WTC11 (cell line): ENCODE measurements at regions not wholly inside any gene's neighbourhood (a gene's known extent, or its start where the extent isn't known, plus 50 kb on each side); places are given as distances from the start of the nearest gene placed in this dataset.

Source experiments
- ATAC-seq: fragments of 200-7000 bp; cut with Tn5 transposase; 2 replicates; pipeline ENCODE4 v1.10.0; 2021; ENCODE audit warnings: mild to moderate bottlenecking, moderate library complexity
- CTCF ChIA-PET: fragments of 300-600 bp; sonication (Branson Sonifier 250); formaldehyde crosslinking; loops from one replicate; lab custom pipeline; 2021; ENCODE audit warnings: antibody characterized with exemption; lab: Charles Lee
- POLR2A ChIA-PET: fragments of 350-600 bp; sonication (Branson Sonifier 250); formaldehyde crosslinking; loops from one replicate; lab custom pipeline; 2021; ENCODE audit warnings: antibody characterized with exemption; lab: Charles Lee
- DNase-seq: peaks from one replicate; pipeline ENCODE4 v3.0.0; 2021; ENCODE audit warnings: low spot score
- H3K27ac Mint-ChIP-seq: 2 replicates; pipeline ENCODE4 v1.8.0; 2021; ENCODE audit warnings: mixed read lengths
- H3K27me3 Mint-ChIP-seq: 2 replicates; pipeline ENCODE4 v1.8.0; 2021; ENCODE audit warnings: low read depth, mild to moderate bottlenecking, moderate library complexity, mixed read lengths
- H3K36me3 Mint-ChIP-seq: 2 replicates; pipeline ENCODE4 v1.8.0; 2021; ENCODE audit warnings: mixed read lengths
- H3K4me1 Mint-ChIP-seq: 2 replicates; pipeline ENCODE4 v1.8.0; 2022; ENCODE audit warnings: mixed read lengths
- H3K4me3 Mint-ChIP-seq: 2 replicates; pipeline ENCODE4 v1.8.0; 2021; ENCODE audit warnings: mild to moderate bottlenecking, moderate library complexity, mixed read lengths
- H3K9me3 Mint-ChIP-seq: 2 replicates; pipeline ENCODE4 v1.8.0; 2021; ENCODE audit warnings: mixed read lengths
- CREB1 ChIP-seq: sonication (generic); formaldehyde crosslinking; IDR thresholded peaks from 2 replicates; pipeline ENCODE4 v1.8.0; 2023; ENCODE audit warnings: mild to moderate bottlenecking, missing genetic modification reagents
- E2F5 ChIP-seq: sonication (generic); formaldehyde crosslinking; IDR thresholded peaks from 2 replicates; pipeline ENCODE4 v1.8.1; 2022; ENCODE audit warnings: mild to moderate bottlenecking, moderate library complexity, missing genetic modification reagents
- EMX1 ChIP-seq: fragments of 250-450 bp; sonication (Bioruptor Pico); IDR thresholded peaks from 2 replicates; pipeline ENCODE4 v1.8.0; 2021; ENCODE audit warnings: mild to moderate bottlenecking
- ERG ChIP-seq: fragments of 250-450 bp; sonication (Bioruptor Pico); IDR thresholded peaks from 2 replicates; pipeline ENCODE4 v1.8.0; 2021; ENCODE audit warnings: mild to moderate bottlenecking
- ETV6 ChIP-seq: sonication (generic); formaldehyde crosslinking; IDR thresholded peaks from 2 replicates; pipeline ENCODE4 v1.8.1; 2022; ENCODE audit warnings: mild to moderate bottlenecking, missing genetic modification reagents
- FOXJ3 ChIP-seq: sonication (generic); formaldehyde crosslinking; IDR thresholded peaks from 2 replicates; pipeline ENCODE4 v1.9.0; 2021; ENCODE audit warnings: missing genetic modification reagents, mild to moderate bottlenecking, borderline replicate concordance
- FOXK1 ChIP-seq: sonication (generic); formaldehyde crosslinking; IDR thresholded peaks from 2 replicates; pipeline ENCODE4 v1.8.0; 2022; ENCODE audit warnings: mild to moderate bottlenecking, moderate library complexity, missing genetic modification reagents
- IRF1 ChIP-seq: sonication (generic); formaldehyde crosslinking; IDR thresholded peaks from 2 replicates; pipeline ENCODE4 v1.8.0; 2023; ENCODE audit warnings: missing genetic modification reagents
- JUN ChIP-seq: sonication (generic); formaldehyde crosslinking; IDR thresholded peaks from 2 replicates; pipeline ENCODE4 v1.8.0; 2023; ENCODE audit warnings: mild to moderate bottlenecking, missing genetic modification reagents
- MXD4 ChIP-seq: fragments of 250-450 bp; sonication (Bioruptor Pico); IDR thresholded peaks from 2 replicates; pipeline ENCODE4 v1.8.0; 2021; ENCODE audit warnings: mild to moderate bottlenecking, moderate library complexity, borderline replicate concordance
- NFATC4 ChIP-seq: fragments of 250-450 bp; sonication (Bioruptor Pico); IDR thresholded peaks from 2 replicates; pipeline ENCODE4 v1.9.0; 2021; ENCODE audit warnings: mild to moderate bottlenecking
- NFYB ChIP-seq: sonication (generic); formaldehyde crosslinking; conservative IDR thresholded peaks from 2 replicates; pipeline ENCODE4 v1.8.0; 2022; ENCODE audit warnings: low read depth, missing genetic modification reagents
- OVOL2 ChIP-seq: fragments of 250-450 bp; sonication (Bioruptor Pico); IDR thresholded peaks from 2 replicates; pipeline ENCODE4 v1.9.0; 2021; ENCODE audit warnings: mild to moderate bottlenecking, borderline replicate concordance
- PREB ChIP-seq: sonication (generic); formaldehyde crosslinking; IDR thresholded peaks from 2 replicates; pipeline ENCODE4 v1.8.1; 2022; ENCODE audit warnings: mild to moderate bottlenecking, missing genetic modification reagents, moderate library complexity, borderline replicate concordance
- STAT6 ChIP-seq: sonication (generic); formaldehyde crosslinking; conservative IDR thresholded peaks from 2 replicates; pipeline ENCODE4 v1.8.1; 2023; ENCODE audit warnings: mild to moderate bottlenecking, low read depth, missing genetic modification reagents, moderate library complexity
- TCF7 ChIP-seq: sonication (generic); formaldehyde crosslinking; IDR thresholded peaks from 2 replicates; pipeline ENCODE4 v1.8.0; 2022; ENCODE audit warnings: mild to moderate bottlenecking, low read depth, missing genetic modification reagents, moderate library complexity
- TP53 ChIP-seq: sonication (generic); formaldehyde crosslinking; IDR thresholded peaks from 2 replicates; pipeline ENCODE4 v1.8.1; 2023; ENCODE audit warnings: mild to moderate bottlenecking, missing genetic modification reagents
- ZNF219 ChIP-seq: sonication (generic); formaldehyde crosslinking; IDR thresholded peaks from 2 replicates; pipeline ENCODE4 v1.8.0; 2023; ENCODE audit warnings: missing genetic modification reagents, mild to moderate bottlenecking, borderline replicate concordance
- ZNF263 ChIP-seq: sonication (generic); formaldehyde crosslinking; IDR thresholded peaks from 2 replicates; pipeline ENCODE4 v1.8.1; 2022; ENCODE audit warnings: low read depth, mild to moderate bottlenecking, moderate library complexity, missing genetic modification reagents
- ZNF416 ChIP-seq: fragments of 250-450 bp; sonication (Bioruptor Pico); IDR thresholded peaks from 2 replicates; pipeline ENCODE4 v1.9.0; 2021; ENCODE audit warnings: mild to moderate bottlenecking, inconsistent platforms
- TF ChIP-seq, protein P1 (sequence below): fragments of 200-600 bp; IDR thresholded peaks from 2 replicates; pipeline ENCODE4 v1.8.0; 2022; ENCODE audit warnings: antibody characterized with exemption
- TF ChIP-seq, protein P2 (sequence below): fragments of 250-450 bp; sonication (Bioruptor Pico); IDR thresholded peaks from 2 replicates; pipeline ENCODE4 v2.1.2; 2022; ENCODE audit warnings: mild to moderate bottlenecking, moderate library complexity

- TF ChIP-seq TCF7 (CRISPR knock-in tag) (no peak), E2F5 (CRISPR knock-in tag) (no peak), ZNF416 (no peak), TP53 (CRISPR knock-in tag) (no peak), JUN (CRISPR knock-in tag) (no peak)
- TF ChIP-seq, all 79 proteins: peak for 0
- CTCF ChIA-PET = no interaction called here
- POLR2A ChIA-PET = no interaction called here
- no peak overlapping the region for H3K27ac Mint-ChIP-seq
- H3K4me1 Mint-ChIP-seq = no peaks in the 10 kb centered on the region
- H3K4me3 Mint-ChIP-seq = no peak overlapping the region
- no peaks in the 10 kb centered on the region for H3K9me3 Mint-ChIP-seq
- no peaks in the 10 kb centered on the region for H3K36me3 Mint-ChIP-seq
- H3K27me3 Mint-ChIP-seq = no peaks in the 10 kb centered on the region
- DNase-seq = no peak
- ATAC-seq = no peak
Observed at GRCh38 chr14:65296876-65297275, 115.7 kb upstream of the FUT8 start.

DNA sequence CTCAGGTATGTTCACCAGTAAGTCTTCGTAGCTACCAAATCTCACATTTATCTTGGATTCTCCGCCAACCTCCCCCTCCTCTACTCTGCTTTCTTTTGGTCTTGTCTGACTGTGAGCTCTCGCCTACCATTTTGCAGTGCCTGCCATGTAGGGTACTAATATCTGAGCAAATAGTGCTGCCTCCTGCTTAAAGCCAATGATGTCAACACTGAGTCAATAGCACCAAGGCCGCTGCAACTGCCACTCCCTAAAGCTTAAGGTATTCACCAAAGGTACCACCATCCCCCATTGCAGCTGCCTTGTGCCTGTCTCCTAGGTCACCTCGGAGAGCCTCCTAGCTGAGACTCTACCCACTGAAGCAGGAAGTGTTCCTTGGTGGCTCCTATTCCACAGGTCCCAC lies 114.8 kb upstream of the FUT8 start:
- DNase-seq (no peak), ATAC-seq (no peak)
- Mint-ChIP-seq H3K27ac (no peak overlapping the region), H3K9me3 (no peaks in the 10 kb centered on the region), H3K4me3 (no peak overlapping the region), H3K4me1 (peaks cover 7% of the 10 kb centered on the region), H3K36me3 (no peaks in the 10 kb centered on the region), H3K27me3 (0 out of 2 replicates have a peak, but pooled peaks cover 2% of the 10 kb centered on the region)
- ChIA-PET POLR2A (interaction anchor here (0.5 kb wide), 1 partner anchor 17 kb away, joined by 3 read pairs; no protein-coding TSS in a partner anchor), CTCF (interaction anchor here (0.7 kb wide), 1 partner anchor 182 kb away, joined by 3 read pairs; no protein-coding TSS in a partner anchor)
- TF ChIP-seq ZNF263 (CRISPR knock-in tag) = no peak
- TF ChIP-seq PREB (CRISPR knock-in tag) = no peak
- TF ChIP-seq NFYB (CRISPR knock-in tag) = no peak
- no peak for TF ChIP-seq MXD4 (CRISPR knock-in tag)
- TF ChIP-seq ETV6 (CRISPR knock-in tag) = no peak
- TF ChIP-seq ZNF219 (CRISPR knock-in tag) = no peak
- TF ChIP-seq, protein P1, sequence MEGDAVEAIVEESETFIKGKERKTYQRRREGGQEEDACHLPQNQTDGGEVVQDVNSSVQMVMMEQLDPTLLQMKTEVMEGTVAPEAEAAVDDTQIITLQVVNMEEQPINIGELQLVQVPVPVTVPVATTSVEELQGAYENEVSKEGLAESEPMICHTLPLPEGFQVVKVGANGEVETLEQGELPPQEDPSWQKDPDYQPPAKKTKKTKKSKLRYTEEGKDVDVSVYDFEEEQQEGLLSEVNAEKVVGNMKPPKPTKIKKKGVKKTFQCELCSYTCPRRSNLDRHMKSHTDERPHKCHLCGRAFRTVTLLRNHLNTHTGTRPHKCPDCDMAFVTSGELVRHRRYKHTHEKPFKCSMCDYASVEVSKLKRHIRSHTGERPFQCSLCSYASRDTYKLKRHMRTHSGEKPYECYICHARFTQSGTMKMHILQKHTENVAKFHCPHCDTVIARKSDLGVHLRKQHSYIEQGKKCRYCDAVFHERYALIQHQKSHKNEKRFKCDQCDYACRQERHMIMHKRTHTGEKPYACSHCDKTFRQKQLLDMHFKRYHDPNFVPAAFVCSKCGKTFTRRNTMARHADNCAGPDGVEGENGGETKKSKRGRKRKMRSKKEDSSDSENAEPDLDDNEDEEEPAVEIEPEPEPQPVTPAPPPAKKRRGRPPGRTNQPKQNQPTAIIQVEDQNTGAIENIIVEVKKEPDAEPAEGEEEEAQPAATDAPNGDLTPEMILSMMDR = no peak
- TF ChIP-seq FOXJ3 (CRISPR knock-in tag) = no peak
- TF ChIP-seq IRF1 (CRISPR knock-in tag) = no peak
- no peak for TF ChIP-seq OVOL2
- TF ChIP-seq FOXK1 (CRISPR knock-in tag) = no peak
- TF ChIP-seq EMX1 = no peak
- no peak for TF ChIP-seq NFATC4 (CRISPR knock-in tag)
- TF ChIP-seq CREB1 (CRISPR knock-in tag) = no peak

DNA sequence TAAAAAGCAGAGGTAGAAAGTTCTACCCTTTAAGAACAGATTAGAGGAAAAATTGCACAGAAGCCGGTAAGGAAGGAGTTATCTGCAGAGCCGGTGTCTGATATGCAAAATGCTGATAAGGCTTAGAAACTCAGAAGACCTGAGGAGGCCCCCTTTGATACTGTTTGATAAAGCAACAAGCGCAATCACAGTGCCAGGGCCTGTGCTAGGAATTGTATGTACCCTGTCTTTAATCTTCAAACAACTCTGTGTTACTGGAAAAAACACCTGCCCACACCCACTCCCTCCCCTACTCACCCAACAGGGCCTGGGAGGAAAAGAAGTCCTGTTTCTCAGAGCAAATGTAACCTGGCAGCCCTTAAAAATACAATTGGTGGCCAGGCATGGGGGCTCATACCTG lies 112.7 kb upstream of the FUT8 start:
- no peaks in the 10 kb centered on the region for H3K36me3 Mint-ChIP-seq
- no peak for DNase-seq
- ATAC-seq = no peak
- H3K9me3 Mint-ChIP-seq = no peaks in the 10 kb centered on the region
- ChIA-PET POLR2A (no interaction called here), CTCF (no interaction called here)
- no peak overlapping the region for H3K4me3 Mint-ChIP-seq
- peaks cover 19% of the 10 kb centered on the region for H3K4me1 Mint-ChIP-seq
- peaks cover 2% of the 10 kb centered on the region; the same call in 1 of the 2 replicates for H3K27me3 Mint-ChIP-seq
- TF ChIP-seq ZNF219 (CRISPR knock-in tag) (no peak), ERG (no peak), STAT6 (CRISPR knock-in tag) (no peak)
- TF ChIP-seq, protein P2, sequence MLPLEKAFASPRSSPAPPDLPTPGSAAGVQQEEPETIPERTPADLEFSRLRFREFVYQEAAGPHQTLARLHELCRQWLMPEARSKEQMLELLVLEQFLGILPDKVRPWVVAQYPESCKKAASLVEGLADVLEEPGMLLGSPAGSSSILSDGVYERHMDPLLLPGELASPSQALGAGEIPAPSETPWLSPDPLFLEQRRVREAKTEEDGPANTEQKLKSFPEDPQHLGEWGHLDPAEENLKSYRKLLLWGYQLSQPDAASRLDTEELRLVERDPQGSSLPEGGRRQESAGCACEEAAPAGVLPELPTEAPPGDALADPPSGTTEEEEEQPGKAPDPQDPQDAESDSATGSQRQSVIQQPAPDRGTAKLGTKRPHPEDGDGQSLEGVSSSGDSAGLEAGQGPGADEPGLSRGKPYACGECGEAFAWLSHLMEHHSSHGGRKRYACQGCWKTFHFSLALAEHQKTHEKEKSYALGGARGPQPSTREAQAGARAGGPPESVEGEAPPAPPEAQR (CRISPR knock-in tag) = no peak
- no peak overlapping the region for H3K27ac Mint-ChIP-seq
